ENCODE measurements at regions not wholly inside any gene's neighbourhood (a gene's known extent, or its start where the extent isn't known, plus 50 kb on each side); places are given as distances from the start of the nearest gene placed in this dataset.
"Not testable (repeated sequence)": the region's sequence is repeated elsewhere in the genome, so short reads cannot be mapped to it uniquely, and the experiment has no call there.

DNA sequence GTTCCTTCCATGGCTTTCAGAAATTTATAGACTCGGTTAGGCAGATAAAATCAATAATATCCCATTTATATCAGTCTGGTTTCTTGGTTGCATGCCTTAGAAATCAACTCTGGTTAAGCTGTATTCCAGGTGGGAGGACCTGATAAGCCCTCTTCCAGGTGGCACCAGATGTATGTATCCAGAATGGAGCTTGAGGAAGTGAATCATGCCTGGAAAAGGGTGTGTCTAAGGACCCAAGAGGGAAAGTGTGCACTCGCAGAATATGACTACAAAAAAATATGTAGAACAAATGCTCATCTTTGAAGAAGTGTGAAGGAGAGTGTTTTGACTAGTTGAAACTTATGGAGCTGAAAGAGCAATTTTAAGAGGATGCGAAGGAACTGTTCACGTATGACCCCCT lies 184.5 kb upstream of the IRF2BP2 start:
- TF ChIP-seq, protein P1, sequence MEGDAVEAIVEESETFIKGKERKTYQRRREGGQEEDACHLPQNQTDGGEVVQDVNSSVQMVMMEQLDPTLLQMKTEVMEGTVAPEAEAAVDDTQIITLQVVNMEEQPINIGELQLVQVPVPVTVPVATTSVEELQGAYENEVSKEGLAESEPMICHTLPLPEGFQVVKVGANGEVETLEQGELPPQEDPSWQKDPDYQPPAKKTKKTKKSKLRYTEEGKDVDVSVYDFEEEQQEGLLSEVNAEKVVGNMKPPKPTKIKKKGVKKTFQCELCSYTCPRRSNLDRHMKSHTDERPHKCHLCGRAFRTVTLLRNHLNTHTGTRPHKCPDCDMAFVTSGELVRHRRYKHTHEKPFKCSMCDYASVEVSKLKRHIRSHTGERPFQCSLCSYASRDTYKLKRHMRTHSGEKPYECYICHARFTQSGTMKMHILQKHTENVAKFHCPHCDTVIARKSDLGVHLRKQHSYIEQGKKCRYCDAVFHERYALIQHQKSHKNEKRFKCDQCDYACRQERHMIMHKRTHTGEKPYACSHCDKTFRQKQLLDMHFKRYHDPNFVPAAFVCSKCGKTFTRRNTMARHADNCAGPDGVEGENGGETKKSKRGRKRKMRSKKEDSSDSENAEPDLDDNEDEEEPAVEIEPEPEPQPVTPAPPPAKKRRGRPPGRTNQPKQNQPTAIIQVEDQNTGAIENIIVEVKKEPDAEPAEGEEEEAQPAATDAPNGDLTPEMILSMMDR (conservative IDR thresholded peaks at IDR 0.05; ENCODE audit: low read length): not testable (repeated sequence)
- TF ChIP-seq EZH2phosphoT487 (IDR thresholded peaks at IDR 0.05; ENCODE audit: borderline replicate concordance, low read depth, low read length): not testable (repeated sequence)

Measured in OCI-LY7 (cell line).